GM18873 (cell line): ENCODE measurements at regions not wholly inside any gene's neighbourhood (a gene's known extent, or its start where the extent isn't known, plus 50 kb on each side); places are given as distances from the start of the nearest gene placed in this dataset.

Experiments used
- ATAC-seq: cut with Tn5 transposase; IDR thresholded peaks from one replicate; pipeline ENCODE4 v1.9.1; 2021; ENCODE audit warnings: mild to moderate bottlenecking, moderate library complexity, moderate number of reproducible peaks; ENCODE audit not compliant: unreplicated experiment, low FRiP score

DNA sequence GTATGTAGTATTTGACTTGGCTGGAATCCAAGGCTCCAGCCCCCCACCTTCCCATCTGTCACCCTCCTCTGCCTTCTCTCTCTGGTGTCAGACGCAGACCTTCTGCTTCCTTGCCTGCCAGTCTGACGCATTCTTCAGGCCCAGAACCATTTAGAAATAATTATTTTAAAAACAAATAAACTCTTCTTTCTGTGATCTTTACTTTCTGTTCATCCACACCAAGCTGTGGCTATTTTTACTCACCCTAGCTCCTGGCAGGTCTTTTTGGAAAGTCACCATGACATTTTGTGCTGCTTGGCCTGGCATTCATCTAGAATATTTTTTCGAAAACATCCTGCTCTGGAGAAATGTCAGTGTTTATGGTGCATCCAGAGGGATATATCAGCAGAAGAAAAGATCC, 330.7 kb upstream of the ASIC2 start:
- ATAC-seq = no peak

DNA sequence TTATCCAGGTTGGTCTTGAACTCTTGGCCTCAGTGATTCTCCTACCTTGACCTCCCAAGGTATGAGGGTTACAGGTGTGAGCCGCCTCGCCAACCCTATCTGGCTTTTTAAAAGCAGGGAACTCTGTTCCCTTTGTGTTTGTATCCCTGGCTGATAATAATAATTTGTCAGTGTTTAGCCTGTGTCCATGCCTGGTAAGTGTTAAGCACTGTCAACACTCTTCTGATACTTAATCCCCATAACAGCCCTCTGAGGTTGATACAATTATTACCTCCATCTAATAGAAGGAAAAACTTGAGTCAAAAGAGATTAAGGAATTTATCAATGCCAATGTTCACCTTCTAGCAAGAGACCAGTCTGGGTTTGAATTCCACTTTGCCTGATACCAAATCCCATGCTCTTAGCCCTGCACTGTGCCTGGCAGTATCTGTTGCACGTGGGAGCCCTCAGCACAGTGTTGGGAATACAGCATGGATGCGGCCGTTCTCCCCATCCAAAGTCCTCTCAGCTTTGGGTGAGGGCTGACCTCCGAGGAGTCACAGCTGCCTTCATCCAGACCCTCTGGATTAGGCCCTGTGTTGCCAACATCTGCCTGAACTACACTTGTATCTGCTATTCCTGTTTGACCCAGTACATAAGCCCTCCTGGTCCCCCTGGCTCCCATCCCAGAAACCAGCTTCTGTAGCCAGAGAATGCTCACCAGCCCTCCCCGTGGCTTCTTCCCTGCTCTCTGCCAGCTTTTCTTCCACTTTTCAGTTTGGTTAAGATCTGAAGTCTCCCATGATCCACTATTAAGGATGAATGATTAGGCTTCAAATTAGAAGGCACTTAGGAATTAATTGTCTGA, 335.6 kb upstream of the ASIC2 start:
- ATAC-seq = no peak

DNA sequence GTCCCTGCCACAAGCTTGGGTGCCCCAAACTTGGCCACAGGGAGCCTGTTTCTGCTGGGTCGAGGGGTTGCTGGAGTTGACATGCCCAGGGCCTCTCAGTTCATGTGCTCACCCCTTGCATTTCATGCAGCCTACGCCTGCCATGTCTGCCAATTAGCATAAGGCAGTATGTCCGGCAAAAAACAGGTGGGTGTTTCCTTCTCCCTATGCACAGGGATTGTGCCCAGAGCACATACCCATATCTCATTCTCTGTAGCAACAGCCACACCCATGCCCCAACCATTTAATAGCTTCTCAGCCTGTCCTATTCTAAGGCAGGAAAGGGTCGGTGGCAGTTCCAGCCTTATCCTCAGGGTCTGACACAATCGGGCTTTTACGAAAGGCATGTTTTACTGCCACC, 340.4 kb upstream of the ASIC2 start:
- no peak for ATAC-seq

DNA sequence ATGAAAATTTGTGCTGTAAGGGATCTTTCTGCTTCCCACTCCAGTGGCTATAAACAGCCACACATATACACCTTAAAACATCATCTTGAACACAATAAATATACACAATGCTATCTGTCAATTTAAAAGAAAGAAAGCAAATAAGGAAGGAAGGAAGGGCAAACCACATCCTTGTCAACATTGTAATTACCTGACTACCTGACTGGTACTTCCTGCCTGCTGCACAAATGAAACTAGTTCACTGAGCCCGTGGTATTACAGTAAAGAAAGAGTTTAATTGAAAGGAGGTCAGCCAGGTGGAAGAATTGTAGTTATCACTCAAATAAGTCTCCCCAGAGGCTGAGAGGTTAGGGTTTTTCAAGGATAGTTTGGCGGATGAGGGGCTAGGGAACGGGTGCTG, 344.4 kb upstream of the ASIC2 start:
- no peak for ATAC-seq

DNA sequence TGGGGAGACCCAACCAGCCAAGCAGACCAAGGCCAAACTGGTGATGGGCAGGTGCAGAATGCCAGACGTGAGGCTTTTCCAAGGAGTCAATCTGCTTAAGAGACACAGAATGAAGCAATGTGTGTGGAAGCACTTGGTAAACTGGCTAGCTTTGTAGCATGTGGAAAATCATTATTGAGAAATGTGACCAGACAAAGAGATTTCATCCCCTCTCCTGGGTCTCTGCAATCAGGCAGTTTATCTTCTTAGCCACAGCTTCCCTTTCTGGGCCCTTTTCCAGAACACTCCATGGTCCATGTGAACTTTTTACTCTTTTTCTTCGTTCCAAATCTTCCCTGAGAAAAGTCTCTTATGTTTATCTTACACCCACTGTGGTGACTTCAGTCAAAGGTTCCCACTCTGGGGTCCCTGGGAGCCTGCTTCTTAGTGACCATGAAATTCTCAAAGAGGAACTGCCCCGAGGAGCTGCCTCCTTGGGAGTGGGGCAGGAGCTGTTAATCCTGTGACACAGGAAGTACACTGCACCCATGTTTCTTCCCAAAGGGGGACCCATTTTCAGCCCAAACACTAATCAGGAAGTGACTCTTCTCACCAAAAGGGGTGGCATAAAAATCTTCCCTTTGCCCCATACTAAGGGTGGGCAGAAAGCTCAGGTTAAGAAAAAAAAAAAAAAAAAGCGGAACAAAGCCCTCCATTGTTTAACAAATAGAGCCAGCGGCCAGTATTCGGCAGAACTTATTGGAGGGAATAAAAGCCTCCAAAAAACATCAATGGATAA, 346.2 kb upstream of the ASIC2 start:
- ATAC-seq = no peak

DNA sequence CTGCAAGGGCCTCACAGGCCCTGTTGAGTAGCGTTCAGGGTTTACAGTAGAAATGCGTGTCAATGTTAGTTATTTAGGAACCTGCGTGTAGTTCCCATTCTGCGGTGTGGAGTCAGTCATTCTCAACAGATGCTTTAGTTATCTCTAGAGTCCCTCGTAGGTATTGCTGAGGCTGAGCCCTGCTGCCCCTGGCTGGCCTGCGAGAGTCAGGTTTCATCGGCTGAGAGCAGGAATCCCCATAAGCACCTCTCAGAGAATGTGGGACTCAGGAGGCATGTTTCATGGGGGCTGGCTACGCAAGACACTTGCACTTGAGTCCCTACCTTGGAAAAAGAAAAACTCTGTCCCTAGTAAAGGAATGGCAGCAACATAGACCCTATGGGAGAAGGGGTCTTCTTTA, 347.5 kb upstream of the ASIC2 start:
- no peak for ATAC-seq

DNA sequence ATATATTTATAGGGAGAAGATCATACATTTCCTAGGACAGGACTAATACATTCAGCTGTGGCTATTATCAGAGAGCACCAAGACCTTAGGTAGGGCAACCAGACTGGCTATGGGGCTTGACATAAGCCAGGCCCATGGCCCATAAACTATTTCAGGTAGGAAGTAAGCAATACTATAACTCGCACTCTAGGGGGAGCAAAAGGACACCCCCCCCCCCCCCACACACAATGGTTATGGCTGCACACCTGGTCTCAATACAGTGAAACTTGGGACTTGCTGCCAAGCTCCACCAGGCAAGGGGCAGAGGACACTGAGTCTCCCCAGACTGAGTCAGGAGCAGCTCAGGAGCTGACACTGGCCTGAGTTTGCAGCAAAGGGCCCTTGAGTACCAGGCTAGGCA, 348.9 kb upstream of the ASIC2 start:
- no peak for ATAC-seq

DNA sequence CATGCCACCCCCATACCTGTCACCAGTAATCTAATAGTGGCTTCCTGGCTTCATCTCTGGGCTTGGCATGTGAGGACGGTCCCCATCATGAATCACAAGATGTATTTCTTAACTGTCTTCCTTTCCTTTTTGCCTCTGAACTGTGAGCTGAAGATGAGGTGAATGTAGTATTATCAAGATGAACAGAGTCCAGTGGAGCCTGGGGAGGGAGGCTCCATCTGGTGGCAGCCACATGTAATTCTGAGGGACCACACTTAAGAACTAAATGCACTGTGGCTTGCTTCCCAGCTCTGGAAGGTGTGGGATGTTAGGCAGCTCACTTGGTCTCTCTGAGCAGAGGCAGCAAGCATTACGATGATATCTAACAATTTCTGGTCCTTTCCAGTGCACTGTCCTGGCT, 354.9 kb upstream of the ASIC2 start:
- ATAC-seq = no peak

DNA sequence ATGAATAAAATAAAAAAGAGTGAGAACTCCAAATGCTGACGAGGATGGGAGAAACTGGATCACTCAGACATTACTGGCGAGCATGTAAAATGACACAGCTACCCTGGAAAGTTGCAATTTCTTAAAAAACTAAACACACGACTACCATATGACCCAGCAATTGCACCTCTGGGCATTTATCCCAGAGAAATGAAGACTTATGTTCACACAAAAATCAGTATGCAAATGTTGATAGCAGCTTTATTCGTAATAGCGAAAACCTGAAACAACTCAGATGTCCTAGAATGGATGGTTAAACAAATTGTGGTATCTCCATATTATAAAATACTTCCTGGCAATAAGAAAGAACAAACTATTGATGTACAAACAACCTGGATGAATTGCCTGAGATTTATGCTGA, 357.2 kb upstream of the ASIC2 start:
- ATAC-seq = no peak

DNA sequence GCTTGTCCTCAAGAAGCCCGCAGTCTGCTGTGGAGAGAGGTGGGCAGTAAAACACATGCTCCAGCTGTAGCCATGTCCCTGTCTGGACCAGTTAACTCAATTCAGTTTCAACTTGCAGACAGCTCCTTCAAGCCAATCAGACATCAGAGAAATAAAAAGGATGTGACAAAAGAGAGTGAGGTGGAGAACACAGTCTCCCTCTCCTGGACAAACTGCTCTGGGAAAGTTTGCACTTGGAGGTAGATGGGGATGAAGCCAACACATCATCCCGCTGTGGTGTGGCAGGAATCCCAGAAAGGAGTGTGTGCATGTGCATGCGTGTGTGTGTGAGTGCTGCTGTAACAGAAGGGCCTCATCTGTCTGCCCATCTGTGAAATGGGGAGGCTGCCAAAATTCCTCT, 358.6 kb upstream of the ASIC2 start:
- no peak for ATAC-seq

DNA sequence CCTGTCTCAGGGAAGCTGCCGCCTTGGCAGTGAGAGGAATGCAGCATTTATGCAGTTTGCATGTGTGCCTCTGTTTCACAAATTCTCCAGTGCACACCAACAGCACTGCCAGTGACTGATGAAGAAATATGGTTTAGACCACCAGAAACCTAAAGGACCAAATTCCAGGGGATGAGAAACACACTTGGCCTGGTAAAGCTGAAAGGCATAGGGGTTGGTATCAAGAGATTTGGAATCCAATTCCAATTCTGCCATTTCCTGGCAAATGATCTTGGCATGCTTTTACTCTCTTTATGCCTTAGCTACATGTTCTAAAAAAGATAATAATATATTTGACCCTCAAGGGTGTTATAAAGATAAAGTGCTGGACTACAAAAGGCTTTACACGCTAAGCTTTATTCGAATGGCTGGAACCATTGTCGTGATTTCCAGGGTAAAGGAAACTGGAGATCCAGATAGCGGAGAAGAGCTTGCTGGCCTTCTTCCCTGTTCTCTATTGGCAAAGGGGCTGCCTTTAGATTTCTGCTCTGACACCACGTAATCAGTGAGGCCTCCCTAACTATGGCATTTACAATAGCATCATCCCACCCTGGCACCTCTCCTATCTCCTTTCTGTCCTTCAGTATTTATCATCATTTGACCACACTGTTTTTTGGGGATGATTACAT, 359.8 kb upstream of the ASIC2 start:
- no peak for ATAC-seq

DNA sequence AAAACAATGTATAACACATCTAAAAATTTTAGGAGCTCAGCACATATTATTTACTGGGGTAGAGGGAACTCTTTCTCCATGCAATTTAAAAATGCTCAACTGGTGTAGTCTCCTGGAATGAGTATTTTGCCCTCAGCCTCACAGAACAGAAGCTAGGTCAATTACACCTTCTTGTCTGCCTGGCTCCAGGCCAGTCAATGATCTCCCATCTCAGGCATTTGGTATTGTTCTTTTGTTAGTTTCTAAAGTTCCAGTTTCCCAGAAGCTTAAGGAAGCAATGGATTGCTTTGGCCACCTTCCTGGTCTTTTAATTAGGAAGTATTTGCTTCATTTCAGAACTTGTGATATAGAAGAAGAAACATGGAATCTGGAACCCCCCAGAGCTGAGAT, 360.3 kb upstream of the ASIC2 start:
- ATAC-seq = no peak

DNA sequence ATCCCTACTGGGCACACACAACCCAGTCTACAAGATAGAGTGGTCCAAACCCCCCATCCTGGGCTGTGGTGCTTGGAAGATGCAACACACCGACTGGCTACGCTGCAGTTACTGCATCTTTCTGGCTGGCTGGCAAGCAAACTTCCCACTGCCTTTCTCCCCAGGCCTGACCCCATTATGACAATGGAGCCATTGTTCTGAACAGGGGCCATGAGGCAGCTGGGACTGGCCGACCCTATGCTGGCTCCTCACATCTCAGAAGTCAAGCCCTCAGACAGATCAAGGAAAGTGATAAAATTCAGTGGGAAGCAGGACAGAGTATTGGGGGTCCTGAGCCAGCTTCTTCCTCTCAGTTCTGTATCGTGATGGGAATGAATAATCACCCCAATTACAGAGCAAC, 364.1 kb upstream of the ASIC2 start:
- no peak for ATAC-seq

DNA sequence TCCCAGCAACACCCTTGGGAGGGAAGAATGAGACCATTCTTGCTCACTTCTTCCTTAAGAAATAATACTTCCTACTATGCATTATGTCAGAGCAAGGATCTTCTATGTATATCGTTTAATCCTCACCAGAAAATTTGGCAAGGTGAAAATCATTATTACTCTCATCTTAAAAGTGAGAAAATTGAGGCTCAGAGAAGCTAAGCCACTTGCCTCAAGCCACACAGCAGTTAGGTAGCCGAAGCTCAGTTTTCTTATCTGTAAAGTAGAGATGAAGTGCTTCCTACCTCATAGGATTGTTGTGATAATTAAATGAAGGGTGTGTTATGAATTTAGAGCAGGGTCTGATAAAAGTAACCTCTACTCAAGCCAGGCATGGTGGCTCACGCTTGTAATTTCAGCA, 368.9 kb upstream of the ASIC2 start:
- no peak for ATAC-seq

DNA sequence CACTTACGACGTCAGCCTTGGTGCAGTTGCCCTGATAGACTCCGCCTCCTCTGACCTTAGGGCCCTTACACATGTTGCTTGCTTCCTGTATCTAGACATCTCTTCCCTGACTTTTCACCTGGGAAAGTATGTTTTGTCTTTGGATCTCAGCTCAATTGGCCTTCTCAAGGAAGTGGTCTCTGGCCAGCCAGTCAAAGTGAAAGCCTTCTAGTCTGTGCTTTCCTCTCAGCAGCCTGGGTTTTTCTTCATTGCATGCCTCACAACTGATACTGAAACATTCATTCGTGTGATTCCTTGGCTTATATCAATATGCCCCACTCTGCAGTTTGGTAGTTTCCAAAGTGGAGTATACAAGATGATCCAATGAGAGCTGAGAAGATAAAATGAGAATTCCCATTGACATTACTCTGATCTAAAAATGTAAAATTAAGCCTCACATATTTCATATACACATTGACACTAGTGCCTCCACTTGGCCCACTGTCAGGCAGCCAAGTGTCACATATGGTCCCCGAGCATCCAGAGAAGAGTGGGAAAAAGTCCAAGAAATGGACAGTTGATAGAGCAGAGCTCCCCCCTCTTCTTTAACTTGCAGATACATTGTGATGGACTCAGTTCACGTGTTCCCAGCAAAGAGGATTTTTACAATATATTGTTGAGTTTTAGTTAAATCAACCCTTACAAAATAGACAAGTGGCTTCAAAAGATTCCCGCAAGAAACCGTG, 371.2 kb upstream of the ASIC2 start:
- ATAC-seq = no peak

DNA sequence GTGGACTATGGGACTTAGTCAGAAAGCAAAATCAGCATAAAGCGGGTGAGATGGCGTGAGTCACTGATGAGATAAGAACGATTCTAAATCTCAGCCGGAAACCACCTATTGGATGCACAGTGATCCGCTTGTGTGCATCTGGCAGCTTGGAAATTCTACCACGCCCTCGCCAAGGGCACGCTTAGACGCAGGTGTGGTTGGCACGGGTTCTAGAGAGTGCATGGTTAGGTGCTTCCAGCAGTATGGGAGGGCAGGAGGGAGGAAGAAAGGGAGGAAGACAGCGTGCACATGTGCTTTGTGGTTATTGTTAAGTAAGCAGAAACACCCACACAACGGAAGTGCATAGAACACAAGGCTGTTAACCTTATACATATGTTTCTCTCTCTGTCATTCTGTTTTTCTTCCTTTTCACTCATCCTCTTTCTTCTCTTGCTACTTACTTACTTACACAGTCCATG, 374.0 kb upstream of the ASIC2 start:
- peak; percentile 59 for ATAC-seq

DNA sequence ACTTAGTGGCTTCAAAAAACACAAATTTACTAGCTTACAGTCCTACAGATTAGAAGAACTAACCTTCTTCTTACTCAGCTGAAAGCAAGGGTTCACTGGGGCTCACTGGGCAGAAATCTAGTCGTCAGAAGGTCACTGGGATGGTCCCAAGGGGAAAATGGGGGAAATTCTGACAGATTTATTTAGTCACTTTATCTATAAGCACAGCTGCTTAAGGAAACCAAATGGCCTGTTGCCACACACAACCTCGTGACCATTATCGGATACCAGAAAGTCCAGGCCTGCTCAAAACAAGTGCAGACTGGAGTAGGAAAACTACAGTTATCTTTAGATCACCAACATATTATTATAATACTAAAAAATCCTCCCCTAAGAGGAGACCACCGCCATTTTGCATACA, 374.6 kb upstream of the ASIC2 start:
- ATAC-seq = no peak

DNA sequence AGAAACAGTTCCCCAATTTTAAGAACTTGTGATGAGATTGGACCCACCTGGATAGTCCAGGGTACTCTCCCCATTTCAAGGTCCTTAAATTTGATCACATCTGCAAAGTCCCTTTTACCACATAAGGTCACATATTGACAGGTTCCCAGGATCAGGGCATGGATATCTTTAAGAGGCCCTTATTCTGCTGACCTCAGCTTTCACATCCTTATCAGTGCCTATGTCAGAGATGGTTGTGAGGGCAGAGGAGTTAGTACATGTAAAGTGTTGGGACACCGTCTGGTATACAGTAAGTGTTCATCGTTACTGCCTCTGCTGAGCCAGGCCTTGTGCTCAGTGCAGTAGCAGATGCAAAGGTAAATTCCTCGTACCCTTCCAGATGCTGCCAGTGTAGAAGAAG, 375.4 kb upstream of the ASIC2 start:
- no peak for ATAC-seq

DNA sequence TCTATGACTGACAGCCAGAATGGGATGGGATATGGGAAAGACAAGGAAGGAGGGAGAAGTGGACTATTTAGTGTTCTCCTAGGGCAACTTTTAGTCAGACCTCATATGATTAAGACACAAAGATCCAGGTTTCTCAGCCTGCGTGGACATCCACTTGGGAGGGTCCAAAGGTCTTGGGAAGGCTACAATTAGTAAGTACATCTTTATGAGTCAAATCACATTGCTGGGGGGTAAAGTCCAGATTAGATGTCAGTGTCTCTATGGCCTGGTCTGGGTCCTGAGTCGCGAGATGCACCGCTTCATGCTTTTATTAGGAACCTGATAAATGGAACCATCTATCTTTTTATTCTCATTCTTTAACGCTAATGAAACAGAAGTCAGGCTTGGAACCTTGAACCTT, 378.4 kb upstream of the ASIC2 start:
- ATAC-seq = no peak

DNA sequence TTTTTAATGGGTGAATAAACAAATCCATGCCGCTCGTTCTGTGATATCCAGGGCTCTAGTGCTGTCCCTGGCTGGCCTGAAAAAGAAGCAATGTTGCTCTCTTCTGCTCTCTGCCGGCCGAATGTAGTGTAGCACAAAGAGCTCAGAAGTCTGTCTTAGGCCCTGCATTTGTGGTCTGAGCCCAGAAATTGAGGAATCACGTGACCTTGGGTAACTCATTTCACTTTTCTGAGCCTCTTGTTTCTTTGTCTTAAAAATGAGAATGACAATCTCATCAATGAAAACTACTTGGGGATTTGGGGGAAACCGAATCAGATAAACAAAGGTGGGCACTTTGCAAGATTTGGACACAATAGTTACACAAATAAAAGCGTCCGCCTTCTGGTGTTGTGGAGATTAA, 381.6 kb upstream of the ASIC2 start:
- ATAC-seq = no peak

DNA sequence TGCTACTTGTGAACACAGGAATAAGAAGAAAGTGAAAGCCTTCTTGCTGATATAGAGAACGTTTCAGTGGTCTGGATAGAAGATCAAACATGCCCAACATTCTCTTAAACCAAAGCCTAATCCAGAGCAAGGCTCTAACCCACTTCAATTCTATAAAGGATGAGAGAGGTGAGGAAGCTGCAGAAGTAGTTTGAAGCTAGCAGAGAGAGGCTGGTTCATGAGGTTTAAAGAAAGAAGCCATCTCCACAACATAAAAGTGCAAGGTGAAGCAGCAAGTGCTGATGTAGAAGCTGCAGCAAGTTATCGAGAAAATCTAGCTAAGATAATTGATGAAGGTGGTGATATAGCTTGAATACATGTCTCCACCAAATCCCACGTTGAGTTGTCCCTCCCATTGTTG, 383.3 kb upstream of the ASIC2 start:
- no peak for ATAC-seq
